HepG2 (cell line): ENCODE measurements at regions not wholly inside any gene's neighbourhood (a gene's known extent, or its start where the extent isn't known, plus 50 kb on each side); places are given as distances from the start of the nearest gene placed in this dataset.

Experiments used
- ATAC-seq: fragments of 200-7000 bp; cut with Tn5 transposase; 3 replicates; pipeline ENCODE4 v1.9.1; 2020; ENCODE audit warnings: mild to moderate bottlenecking, moderate library complexity
- BruUV-seq: library from RNA; stranded (reverse); fragments of 400-500 nt; replicated peaks from 2 replicates; lab custom pipeline; 2021; lab: Mats Ljungman, UMichigan
- CTCF ChIA-PET: fragments of 300-600 bp; formaldehyde crosslinking; extraction: SDS; loops from one replicate; lab custom pipeline; 2021; ENCODE audit warnings: low total read pairs, inconsistent platforms, low intra/inter-chr PET ratio; lab: Yijun Ruan, JAX
- POLR2A ChIA-PET: fragments of 350-600 bp; sonication (Branson Sonifier 250); formaldehyde crosslinking; loops from one replicate; lab custom pipeline; 2020; ENCODE audit warnings: antibody characterized with exemption, inconsistent platforms; lab: Yijun Ruan, JAX
- DNase-seq: peaks from one replicate; pipeline ENCODE4 v3.0.0-alpha.2; 2015; ENCODE audit warnings: low spot score
- FAIRE-seq: peaks from 3 replicates; lab custom pipeline; 2011; peaks lifted over from hg19 to GRCh38; lab: Jason Lieb, UNC
- H2AFZ ChIP-seq: one replicate; pipeline ENCODE4 v1.6.1; 2011; ENCODE audit warnings: low read length, inconsistent platforms
- H3K27ac ChIP-seq: fragments of 300-600 bp; 3 replicates; pipeline ENCODE4 v1.8.0; 2011; ENCODE audit warnings: mixed run types, mild to moderate bottlenecking, mixed read lengths, low read length, inconsistent platforms; ENCODE audit not compliant: insufficient read depth; ENCODE audit errors: extremely low read length
- H3K27me3 ChIP-seq, 2 experiments: fragments of 200-600 bp in 1 of 2; 2 replicates in 1 of 2; 3 replicates in 1 of 2; pipeline versions ENCODE4 v1.6.0 to v1.8.0; 2011; ENCODE audit warnings: low read length in 2 of 2, mild to moderate bottlenecking in 2 of 2, moderate library complexity in 2 of 2, inconsistent platforms in 1 of 2; ENCODE audit not compliant: insufficient read depth in 2 of 2, control insufficient read depth in 1 of 2
- H3K36me3 ChIP-seq, 2 experiments: fragments of 200-600 bp in 1 of 2; replicated peaks in 1 of 2; 2 replicates in 1 of 2; 3 replicates in 1 of 2; pipeline versions ENCODE4 v1.5.1 to v1.8.0; 2011; ENCODE audit warnings: low read length in 2 of 2, inconsistent platforms in 1 of 2; ENCODE audit not compliant: insufficient read depth in 2 of 2, control insufficient read depth in 1 of 2
- H3K4me1 ChIP-seq: 2 replicates; pipeline ENCODE4 v1.5.1; 2012; ENCODE audit warnings: low read length, inconsistent platforms; ENCODE audit not compliant: insufficient read depth
- H3K4me2 ChIP-seq: 2 replicates; pipeline ENCODE4 v1.6.0; 2011; ENCODE audit warnings: low read depth, low read length, inconsistent platforms
- H3K4me3 ChIP-seq, 3 experiments: fragments of 200-600 bp in 1 of 3; sonication (generic), shearing (Covaris generic) in 1 of 3; replicated peaks in 1 of 3; 2 replicates each; pipeline ENCODE4 v1.5.1; 2011 to 2016; ENCODE audit warnings: low read length in 3 of 3, inconsistent platforms in 2 of 3, low read depth in 2 of 3, mild to moderate bottlenecking in 2 of 3, control low read depth in 1 of 3, mixed read lengths in 1 of 3; ENCODE audit not compliant: insufficient read depth in 1 of 3
- H3K79me2 ChIP-seq: one replicate; pipeline ENCODE4 v1.6.1; 2011; ENCODE audit warnings: low read length, inconsistent platforms; ENCODE audit not compliant: insufficient read depth
- H3K9ac ChIP-seq: 2 replicates; pipeline ENCODE4 v1.6.0; 2011; ENCODE audit warnings: mild to moderate bottlenecking, low read depth, low read length, inconsistent platforms; ENCODE audit not compliant: insufficient read depth
- H3K9me3 ChIP-seq: 2 replicates; pipeline ENCODE4 v1.5.1; 2012; ENCODE audit warnings: mild to moderate bottlenecking, low read length
- H4K20me1 ChIP-seq: 2 replicates; pipeline ENCODE4 v1.6.0; 2011; ENCODE audit warnings: inconsistent platforms, mild to moderate bottlenecking, low read length, moderate library complexity; ENCODE audit not compliant: insufficient read depth
- ATM ChIP-seq: fragments of 450-650 bp; IDR thresholded peaks from 2 replicates; pipeline ENCODE4 v1.7.1; 2017; ENCODE audit warnings: mild to moderate bottlenecking, borderline replicate concordance
- CENPX ChIP-seq: sonication (generic); formaldehyde crosslinking; IDR thresholded peaks from 2 replicates; pipeline ENCODE4 v1.9.0; 2021; ENCODE audit warnings: mild to moderate bottlenecking, missing genetic modification reagents, moderate library complexity
- FIP1L1 ChIP-seq: fragments of 200-400 bp; formaldehyde crosslinking; IDR thresholded peaks from 2 replicates; pipeline ENCODE4 v1.6.1; 2018; ENCODE audit warnings: low read depth, mild to moderate bottlenecking, low read length, moderate library complexity, borderline replicate concordance; ENCODE audit not compliant: insufficient read depth
- KLF9 ChIP-seq: IDR thresholded peaks from 2 replicates; pipeline ENCODE4 v1.6.1; 2016; ENCODE audit warnings: low read depth
- NCOA2 ChIP-seq: sonication (generic); formaldehyde crosslinking; IDR thresholded peaks from 2 replicates; pipeline ENCODE4 v1.8.0; 2022; ENCODE audit warnings: inconsistent platforms
- NFAT5 ChIP-seq: sonication (generic); formaldehyde crosslinking; IDR thresholded peaks from 2 replicates; pipeline ENCODE4 v1.4.0; 2020; ENCODE audit warnings: missing genetic modification reagents
- ONECUT2 ChIP-seq: sonication (generic); formaldehyde crosslinking; IDR thresholded peaks from 2 replicates; pipeline ENCODE4 v1.4.0; 2020; ENCODE audit warnings: missing genetic modification reagents
- SCMH1 ChIP-seq: sonication (generic); formaldehyde crosslinking; IDR thresholded peaks from 2 replicates; pipeline ENCODE4 v1.9.0; 2021; ENCODE audit warnings: missing genetic modification reagents, mild to moderate bottlenecking, borderline replicate concordance
- SMARCE1 ChIP-seq: fragments of 450-650 bp; IDR thresholded peaks from 2 replicates; pipeline ENCODE4 v1.6.1; 2017; ENCODE audit warnings: borderline replicate concordance
- SMC3 ChIP-seq: IDR thresholded peaks from 2 replicates; pipeline ENCODE4 v1.6.1; 2011; ENCODE audit warnings: low read length, improper control_type of control experiment
- STAG1 ChIP-seq: sonication (generic); formaldehyde crosslinking; IDR thresholded peaks from 2 replicates; pipeline ENCODE4 v1.4.0; 2020; ENCODE audit warnings: missing genetic modification reagents
- ZNF451 ChIP-seq: sonication (generic); formaldehyde crosslinking; IDR thresholded peaks from 2 replicates; pipeline ENCODE4 v1.5.0; 2020; ENCODE audit warnings: mild to moderate bottlenecking, missing genetic modification reagents
- ZNF546 ChIP-seq: sonication (generic); formaldehyde crosslinking; conservative IDR thresholded peaks from 2 replicates; pipeline ENCODE4 v1.8.1; 2023; ENCODE audit warnings: mild to moderate bottlenecking, missing genetic modification reagents
- ZNF547 ChIP-seq: sonication (generic); formaldehyde crosslinking; IDR thresholded peaks from 2 replicates; pipeline ENCODE4 v1.5.1; 2020; ENCODE audit warnings: mild to moderate bottlenecking, missing genetic modification reagents
- WGBS: methylation state at CpG from one replicate; pipeline ENCODE4 v1.1.6; 2017; ENCODE audit warnings: low lambda C conversion rate; 5-methylcytosine and 5-hydroxymethylcytosine counted together
- in situ Hi-C: cut with HindIII; loops from 2 replicates; pipeline ENCODE4 v1.10.0; 2017; ENCODE audit warnings: low pct_unique_long_range_greater_than_20kb; ENCODE audit not compliant: extremely low pct_ligation_motif_present
- intact Hi-C: fragments of 100-400 bp; cut with micrococcal nuclease; formaldehyde crosslinking; loops from one replicate; pipeline ENCODE4 v1.10.0; 2022; ENCODE audit not compliant: unreplicated experiment
- TF ChIP-seq, protein P1 (sequence below): sonication (generic); formaldehyde crosslinking; IDR thresholded peaks from 2 replicates; pipeline ENCODE4 v1.8.1; 2023; ENCODE audit warnings: missing genetic modification reagents, mild to moderate bottlenecking, borderline replicate concordance
- TF ChIP-seq, protein P2 (sequence below): sonication (generic); formaldehyde crosslinking; conservative IDR thresholded peaks from 2 replicates; pipeline ENCODE4 v1.4.0; 2020; ENCODE audit warnings: missing genetic modification reagents
- TF ChIP-seq, protein P3 (sequence below): IDR thresholded peaks from 2 replicates; pipeline ENCODE4 v1.6.1; 2016; ENCODE audit warnings: missing compliant biosample characterization, missing genetic modification reagents, borderline replicate concordance

DNA sequence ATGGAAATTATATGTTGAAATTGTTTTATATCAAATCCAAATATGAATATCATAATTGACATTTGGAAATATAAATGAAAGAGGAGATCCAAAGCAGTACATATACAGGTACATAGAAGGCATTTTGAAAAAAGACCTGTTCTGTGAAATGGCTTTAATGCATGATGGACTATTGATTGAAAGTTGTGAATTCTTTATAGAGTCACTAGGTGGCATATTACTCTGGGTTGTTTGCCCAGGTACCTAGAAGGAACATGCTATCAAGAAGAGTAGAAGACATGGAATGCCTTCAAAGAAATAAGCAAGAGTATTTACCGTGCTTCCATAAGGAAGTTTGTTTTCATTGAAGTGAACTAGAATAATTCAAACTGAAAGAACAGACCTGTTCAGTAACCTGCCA, 160.0 kb upstream of the ANK3 start:
- POLR2A ChIA-PET = no interaction called here
- in situ Hi-C loops = loop anchor here (10.0 kb wide), 1 partner anchor 105 kb away; no protein-coding TSS in a partner anchor
- DNase-seq = peak; percentile 6
- TF ChIP-seq, protein P1, sequence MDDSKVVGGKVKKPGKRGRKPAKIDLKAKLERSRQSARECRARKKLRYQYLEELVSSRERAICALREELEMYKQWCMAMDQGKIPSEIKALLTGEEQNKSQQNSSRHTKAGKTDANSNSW (CRISPR knock-in tag) = no peak
- TF ChIP-seq STAG1 (peak; percentile 49), ZNF451 (CRISPR knock-in tag) (no peak), NFAT5 (CRISPR knock-in tag) (no peak), SCMH1 (CRISPR knock-in tag) (no peak), ONECUT2 (CRISPR knock-in tag) (0 out of 2 replicates have a peak, but pooled peaks have one; percentile 14), NCOA2 (no peak), KLF9 (CRISPR knock-in tag) (no peak), SMC3 (peak; percentile 19; the same call in 1 of the 2 replicates), FIP1L1 (no peak), CENPX (CRISPR knock-in tag) (no peak), ZNF547 (no peak), ATM (no peak), ZNF546 (CRISPR knock-in tag) (no peak), SMARCE1 (no peak)
- TF ChIP-seq, protein P2, sequence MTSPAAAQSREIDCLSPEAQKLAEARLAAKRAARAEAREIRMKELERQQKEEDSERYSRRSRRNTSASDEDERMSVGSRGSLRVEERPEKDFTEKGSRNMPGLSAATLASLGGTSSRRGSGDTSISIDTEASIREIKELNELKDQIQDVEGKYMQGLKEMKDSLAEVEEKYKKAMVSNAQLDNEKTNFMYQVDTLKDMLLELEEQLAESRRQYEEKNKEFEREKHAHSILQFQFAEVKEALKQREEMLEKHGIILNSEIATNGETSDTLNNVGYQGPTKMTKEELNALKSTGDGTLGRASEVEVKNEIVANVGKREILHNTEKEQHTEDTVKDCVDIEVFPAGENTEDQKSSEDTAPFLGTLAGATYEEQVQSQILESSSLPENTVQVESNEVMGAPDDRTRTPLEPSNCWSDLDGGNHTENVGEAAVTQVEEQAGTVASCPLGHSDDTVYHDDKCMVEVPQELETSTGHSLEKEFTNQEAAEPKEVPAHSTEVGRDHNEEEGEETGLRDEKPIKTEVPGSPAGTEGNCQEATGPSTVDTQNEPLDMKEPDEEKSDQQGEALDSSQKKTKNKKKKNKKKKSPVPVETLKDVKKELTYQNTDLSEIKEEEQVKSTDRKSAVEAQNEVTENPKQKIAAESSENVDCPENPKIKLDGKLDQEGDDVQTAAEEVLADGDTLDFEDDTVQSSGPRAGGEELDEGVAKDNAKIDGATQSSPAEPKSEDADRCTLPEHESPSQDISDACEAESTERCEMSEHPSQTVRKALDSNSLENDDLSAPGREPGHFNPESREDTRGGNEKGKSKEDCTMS (CRISPR knock-in tag) = no peak
- TF ChIP-seq, protein P3, sequence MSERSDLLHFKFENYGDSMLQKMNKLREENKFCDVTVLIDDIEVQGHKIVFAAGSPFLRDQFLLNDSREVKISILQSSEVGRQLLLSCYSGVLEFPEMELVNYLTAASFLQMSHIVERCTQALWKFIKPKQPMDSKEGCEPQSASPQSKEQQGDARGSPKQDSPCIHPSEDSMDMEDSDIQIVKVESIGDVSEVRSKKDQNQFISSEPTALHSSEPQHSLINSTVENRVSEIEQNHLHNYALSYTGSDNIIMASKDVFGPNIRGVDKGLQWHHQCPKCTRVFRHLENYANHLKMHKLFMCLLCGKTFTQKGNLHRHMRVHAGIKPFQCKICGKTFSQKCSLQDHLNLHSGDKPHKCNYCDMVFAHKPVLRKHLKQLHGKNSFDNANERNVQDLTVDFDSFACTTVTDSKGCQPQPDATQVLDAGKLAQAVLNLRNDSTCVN (CRISPR knock-in tag) = no peak

More for the DNA sequence above, 160.0 kb upstream of the ANK3 start:
- Histone ChIP-seq H4K20me1 (no peaks in the 10 kb centered on the region), H3K27ac (no peak overlapping the region), H2AFZ (no peak overlapping the region), H3K4me1 (no peaks in the 10 kb centered on the region), H3K9me3 (no peaks in the 10 kb centered on the region), H3K79me2 (no peaks in the 10 kb centered on the region), H3K4me3 (no peak overlapping the region), H3K27me3 (no peaks in the 10 kb centered on the region), H3K9ac (no peak overlapping the region), H3K36me3 (no peaks in the 10 kb centered on the region), H3K4me2 (no peak overlapping the region)
- CTCF ChIA-PET = interaction anchor here (1.1 to 2.5 kb wide), 2 partner anchors 97 to 219 kb away, joined by 3 to 11 read pairs; no protein-coding TSS in a partner anchor
- no TSS peak for BruUV-seq
- FAIRE-seq (no peak), ATAC-seq (peak; percentile 28; the same call in 1 of the 3 replicates)
- intact Hi-C loops = loop anchor here (1.0 to 2.0 kb wide), 2 partner anchors 98 to 219 kb away; no protein-coding TSS in a partner anchor
- 0% methylated on average over 1 of the region's 1 CpG for WGBS
